GM18858 (cell line): ENCODE measurements at regions not wholly inside any gene's neighbourhood (a gene's known extent, or its start where the extent isn't known, plus 50 kb on each side); places are given as distances from the start of the nearest gene placed in this dataset.

Experiments
- ATAC-seq: cut with Tn5 transposase; IDR thresholded peaks from one replicate; pipeline ENCODE4 v1.9.1; 2021; ENCODE audit not compliant: unreplicated experiment

DNA sequence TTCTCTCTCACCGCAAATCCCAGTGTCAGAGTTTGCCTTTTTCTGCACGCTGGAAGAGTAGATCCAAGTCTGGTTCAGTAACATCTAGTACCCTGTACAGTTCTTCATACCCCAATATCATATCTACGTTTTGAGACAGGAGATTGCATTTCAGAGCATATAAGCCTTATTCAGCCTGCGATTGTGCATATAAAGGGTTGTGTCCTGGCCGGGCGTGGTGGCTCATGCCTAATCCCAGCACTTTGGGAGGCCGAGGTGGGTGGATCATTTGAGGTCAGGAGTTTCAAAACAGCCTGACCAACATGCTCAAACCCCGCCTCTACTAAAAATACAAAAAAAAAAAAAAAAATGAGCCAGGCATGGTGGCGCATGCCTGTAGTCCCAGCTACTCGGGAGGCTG, 104.9 kb downstream of the MTNR1B start:
- ATAC-seq, result no peak

DNA sequence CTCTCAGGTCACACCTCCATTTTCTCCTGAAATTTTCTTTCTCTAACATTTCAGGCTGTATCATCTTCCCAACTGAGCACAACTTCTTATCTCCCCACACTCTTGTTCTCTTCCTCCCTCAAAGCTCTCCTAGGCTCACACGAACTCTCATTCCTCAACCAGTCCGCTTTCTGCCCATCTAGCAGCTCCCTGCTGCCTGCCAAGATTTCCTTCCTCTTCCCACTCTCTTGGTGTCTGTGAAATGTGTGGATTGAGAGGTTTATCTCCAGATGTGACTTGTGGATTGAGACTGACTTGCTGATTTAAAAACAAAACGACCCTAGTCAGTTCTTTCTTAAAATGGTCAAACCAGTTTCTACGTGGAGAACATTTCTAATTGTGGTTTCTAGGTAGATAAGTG, 106.3 kb downstream of the MTNR1B start:
- no peak for ATAC-seq

DNA sequence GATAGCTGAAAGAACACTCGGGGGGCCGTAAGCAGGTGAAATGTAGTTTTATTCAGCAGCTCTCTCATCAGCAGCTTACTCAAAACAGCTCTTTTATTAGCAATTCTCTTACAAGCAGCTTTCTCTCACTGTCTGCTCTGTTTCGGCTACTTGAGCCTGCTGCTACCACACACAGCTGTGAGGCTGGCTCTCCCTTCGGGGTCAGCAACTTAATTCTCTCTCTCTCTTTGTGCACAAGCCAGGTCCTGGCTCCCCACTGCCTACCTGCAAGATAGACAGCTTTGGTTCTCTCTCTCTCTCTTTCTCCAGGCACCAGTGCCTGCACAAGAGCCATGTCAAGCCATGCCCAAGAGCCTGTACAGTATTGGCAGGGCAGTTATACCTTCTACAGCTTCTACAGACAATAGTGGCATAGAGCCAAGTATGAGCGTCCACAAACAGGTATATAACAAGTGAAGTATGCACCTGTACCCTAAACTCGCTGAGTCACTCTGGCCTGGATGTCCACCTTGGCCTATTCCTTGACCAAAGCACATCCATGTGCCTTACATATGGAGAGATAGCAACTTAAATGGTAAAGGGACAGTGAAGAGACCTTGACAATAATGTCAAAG, 110.8 kb downstream of the MTNR1B start:
- ATAC-seq, result no peak

DNA sequence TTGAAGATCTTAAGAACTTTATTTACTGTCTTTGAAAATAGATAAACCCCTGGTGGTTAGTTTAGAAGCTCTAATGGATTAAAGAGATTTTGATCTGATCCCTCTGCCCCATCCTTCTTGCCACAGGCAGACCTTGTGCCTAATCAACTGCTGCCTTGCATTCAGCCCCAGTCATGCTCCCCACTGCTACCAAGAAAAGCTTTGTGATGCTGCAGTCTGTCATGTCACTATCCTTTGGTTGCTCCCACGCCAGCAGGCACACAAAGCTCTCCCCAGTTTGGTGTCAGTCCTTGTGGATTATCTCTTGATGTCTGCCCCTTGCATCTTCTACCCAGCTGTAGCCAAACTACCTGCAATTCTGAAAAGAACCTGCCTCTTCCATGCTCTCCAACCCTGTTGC, 112.2 kb downstream of the MTNR1B start:
- ATAC-seq, result no peak

DNA sequence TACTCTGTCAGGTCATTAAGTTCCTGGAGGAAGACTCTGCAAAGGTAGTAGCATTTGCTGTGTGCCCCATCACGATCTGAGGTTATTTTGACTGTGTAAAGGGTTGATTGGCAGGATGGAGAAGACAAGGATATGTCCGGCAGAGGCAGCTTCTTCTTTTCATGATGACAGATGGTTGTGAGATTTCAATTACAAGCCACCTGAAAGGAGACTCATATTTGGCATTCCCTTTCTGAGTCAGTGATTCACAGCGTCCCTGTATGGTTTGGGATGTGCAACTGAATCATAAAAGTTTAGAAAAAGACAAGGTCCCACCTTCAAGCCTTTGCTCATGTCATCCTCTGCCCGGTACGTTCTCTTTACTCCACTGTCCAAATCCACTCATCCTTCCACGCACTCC, 113.4 kb downstream of the MTNR1B start:
- no peak for ATAC-seq

DNA sequence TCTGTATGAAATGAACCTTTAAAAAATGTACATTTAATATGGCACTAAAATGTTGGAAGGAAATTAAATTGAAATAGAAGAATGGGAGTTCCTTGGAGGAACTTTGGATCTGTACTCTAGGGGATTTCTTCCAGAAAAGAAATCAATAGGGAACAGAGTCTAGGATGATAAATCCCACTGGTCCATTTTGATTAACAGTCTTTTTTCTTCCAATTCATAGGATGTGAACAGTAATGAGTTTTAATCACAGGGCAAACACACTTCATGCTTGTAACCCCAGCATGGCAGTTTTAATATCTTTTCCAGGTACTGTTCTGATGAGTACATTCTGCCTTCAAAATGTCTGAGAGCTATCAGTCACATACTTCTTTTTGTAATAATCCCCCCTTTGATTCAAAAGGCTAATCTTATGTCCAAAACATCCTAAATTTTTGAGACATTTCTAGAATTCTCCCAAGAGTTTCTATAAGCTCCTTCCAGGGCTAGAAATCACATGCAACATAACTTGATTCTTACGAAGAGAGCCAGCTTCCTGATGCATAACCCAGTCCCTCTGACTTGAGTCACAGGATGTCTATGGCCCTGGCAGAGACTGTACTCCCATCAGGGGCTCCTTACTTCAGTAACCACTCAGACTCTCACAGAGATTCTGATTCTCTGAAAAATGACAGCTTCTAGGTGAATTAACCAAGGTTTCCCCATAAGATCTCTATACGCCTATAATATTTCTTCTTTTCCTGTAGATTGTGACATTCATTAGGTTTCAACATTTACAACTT, 112.9 kb downstream of the SLC36A4 start:
- no peak for ATAC-seq

DNA sequence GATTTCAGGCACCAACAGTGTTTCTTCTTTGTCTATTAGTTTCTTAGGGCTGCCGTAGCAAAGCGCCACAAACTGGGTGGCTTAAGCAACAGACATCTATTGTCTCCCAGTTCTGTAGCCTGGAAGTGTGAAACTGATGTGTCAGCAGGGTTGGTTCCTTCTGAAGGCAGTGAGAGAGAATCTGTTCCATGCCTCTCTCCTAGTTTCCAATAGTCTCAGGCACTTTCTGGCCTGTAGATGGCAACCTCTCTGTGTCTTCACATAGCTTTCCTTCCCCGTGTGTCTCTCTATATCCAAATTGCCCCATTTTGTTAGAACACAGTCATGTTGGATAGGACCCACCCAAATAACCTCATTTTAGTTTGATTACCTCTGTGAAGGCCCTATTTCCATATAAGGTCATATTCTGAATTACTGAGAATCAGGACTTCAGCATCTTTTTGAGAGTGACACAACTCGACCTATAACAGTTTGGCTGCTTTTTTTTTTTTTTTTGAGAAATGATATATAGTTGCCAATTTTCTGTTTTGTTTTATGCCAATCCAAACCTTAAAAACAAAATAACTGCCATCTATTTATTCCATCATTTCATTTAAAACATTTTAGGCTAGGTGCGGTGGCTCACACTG, 108.2 kb downstream of the SLC36A4 start:
- peak; percentile 58 for ATAC-seq
